ENCODE measurements at regions not wholly inside any gene's neighbourhood (a gene's known extent, or its start where the extent isn't known, plus 50 kb on each side); places are given as distances from the start of the nearest gene placed in this dataset.

DNA sequence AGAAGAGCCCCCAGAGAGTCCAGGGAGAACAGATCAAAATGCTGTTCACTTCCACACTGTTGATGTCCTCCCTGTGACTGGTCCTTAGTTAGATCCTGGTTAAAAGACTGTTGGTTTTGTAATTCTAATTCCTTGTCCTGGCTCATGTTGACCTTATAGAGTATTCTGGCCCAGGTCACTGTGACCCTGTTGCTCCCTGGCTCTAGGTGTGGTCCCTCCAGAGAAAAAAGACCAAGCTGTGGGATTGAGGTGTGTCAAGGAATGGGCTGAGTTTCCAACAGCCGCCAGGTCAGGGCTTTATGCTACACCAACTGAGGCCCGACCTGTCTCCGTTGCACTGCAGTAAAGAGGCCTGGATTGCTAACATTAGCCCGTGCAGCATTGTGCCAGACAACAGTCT, 241.0 kb upstream of the MSX2 start:
- no peak overlapping the region for H3K4me3 ChIP-seq
- H3K36me3 ChIP-seq, result no peaks in the 10 kb centered on the region
- peaks cover 0 to 45% (median 26%) of the 10 kb centered on the region in 8 donors for H3K9me3 ChIP-seq
- intact Hi-C loops (cut with DNase I; ENCODE audit: low total_unique reads), result no loop called here
- TF ChIP-seq POLR2A (IDR thresholded peaks at IDR 0.05) (no peak), POLR2AphosphoS5 (IDR thresholded peaks at IDR 0.05) (no peak)
- no peak overlapping the region for H3K27ac ChIP-seq
- H3K4me1 ChIP-seq, result no peaks in the 10 kb centered on the region
- WGBS, 5 donors, result 91 to 95% (median 93%) methylated on average over 4 of the region's 4 CpGs
- DNase-seq, result no peak
- peaks cover 0 to 24% (median 0%) of the 10 kb centered on the region in 7 donors for H3K27me3 ChIP-seq (replicated peaks in 1 of 7)

DNA sequence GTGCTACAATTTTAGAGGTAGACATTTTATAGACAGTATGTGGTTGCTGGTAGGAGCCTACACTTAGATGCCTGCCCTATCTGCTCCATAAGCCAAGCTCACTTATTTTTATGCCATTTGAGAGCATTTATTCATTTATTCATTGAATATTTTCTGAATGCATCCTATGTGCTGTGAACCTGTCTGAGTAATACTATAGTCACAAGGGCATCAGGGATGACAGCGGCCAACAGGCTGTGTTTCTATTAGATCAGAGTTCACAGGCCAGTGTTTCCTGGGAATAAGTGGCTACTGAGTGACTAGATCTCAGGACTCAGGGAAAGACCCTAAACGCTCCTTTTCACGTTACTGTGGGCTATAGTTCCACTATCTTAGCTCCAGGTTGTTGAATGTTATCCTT, 235.2 kb upstream of the MSX2 start:
- Histone ChIP-seq H3K27me3 (replicated peaks in 1 of 7) (peaks cover 0 to 4% (median 0%) of the 10 kb centered on the region in 7 donors), H3K4me1 (no peaks in the 10 kb centered on the region), H3K36me3 (no peaks in the 10 kb centered on the region), H3K9me3 (peaks cover 0 to 15% (median 6%) of the 10 kb centered on the region in 8 donors), H3K27ac (no peak overlapping the region), H3K4me3 (no peak overlapping the region)
- WGBS, 5 donors, result 67 to 83% (median 78%) methylated on average over 3 of the region's 3 CpGs
- DNase-seq, result no peak
- TF ChIP-seq POLR2A (IDR thresholded peaks at IDR 0.05) (no peak), POLR2AphosphoS5 (IDR thresholded peaks at IDR 0.05) (no peak)
- TF ChIP-seq, protein P1, sequence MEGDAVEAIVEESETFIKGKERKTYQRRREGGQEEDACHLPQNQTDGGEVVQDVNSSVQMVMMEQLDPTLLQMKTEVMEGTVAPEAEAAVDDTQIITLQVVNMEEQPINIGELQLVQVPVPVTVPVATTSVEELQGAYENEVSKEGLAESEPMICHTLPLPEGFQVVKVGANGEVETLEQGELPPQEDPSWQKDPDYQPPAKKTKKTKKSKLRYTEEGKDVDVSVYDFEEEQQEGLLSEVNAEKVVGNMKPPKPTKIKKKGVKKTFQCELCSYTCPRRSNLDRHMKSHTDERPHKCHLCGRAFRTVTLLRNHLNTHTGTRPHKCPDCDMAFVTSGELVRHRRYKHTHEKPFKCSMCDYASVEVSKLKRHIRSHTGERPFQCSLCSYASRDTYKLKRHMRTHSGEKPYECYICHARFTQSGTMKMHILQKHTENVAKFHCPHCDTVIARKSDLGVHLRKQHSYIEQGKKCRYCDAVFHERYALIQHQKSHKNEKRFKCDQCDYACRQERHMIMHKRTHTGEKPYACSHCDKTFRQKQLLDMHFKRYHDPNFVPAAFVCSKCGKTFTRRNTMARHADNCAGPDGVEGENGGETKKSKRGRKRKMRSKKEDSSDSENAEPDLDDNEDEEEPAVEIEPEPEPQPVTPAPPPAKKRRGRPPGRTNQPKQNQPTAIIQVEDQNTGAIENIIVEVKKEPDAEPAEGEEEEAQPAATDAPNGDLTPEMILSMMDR (IDR thresholded peaks at IDR 0.05 in 8 of 11, conservative IDR thresholded peaks at IDR 0.05 in 3 of 11), result no peak
- intact Hi-C loops (cut with DNase I; ENCODE audit: low total_unique reads), result no loop called here

DNA sequence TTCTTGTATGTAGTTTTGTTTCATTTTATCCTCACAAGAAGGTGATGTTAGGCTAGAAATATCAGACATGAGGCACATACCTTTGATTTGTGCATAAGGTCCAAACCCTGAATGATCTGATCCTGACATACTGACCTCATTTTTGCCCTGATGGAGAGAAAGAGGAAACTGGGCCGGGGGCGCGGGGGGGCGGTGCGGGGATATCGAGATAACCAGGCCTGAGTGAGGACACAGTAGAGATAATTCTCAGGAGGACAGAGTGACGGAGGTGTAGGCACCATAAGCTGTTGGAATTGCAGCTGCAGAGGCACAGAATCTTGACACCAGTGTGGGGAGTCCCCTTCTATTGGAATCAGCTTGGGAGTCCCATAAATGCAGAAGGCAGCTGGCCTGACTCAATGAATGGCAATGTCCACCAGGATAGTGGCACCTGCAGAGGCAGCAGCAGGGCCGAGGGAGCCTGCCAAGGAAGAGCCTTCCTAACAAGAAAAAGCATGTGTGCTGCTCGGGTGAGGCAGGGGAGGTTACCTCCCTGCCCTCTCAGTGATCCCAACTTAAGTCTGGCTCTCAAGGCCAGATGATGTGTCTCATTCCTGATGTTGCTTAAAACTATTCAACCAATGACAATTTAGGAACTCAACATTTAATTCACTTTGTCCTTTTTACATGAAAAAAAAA, 234.3 kb upstream of the MSX2 start:
- H3K4me3 ChIP-seq, result no peak overlapping the region
- intact Hi-C loops (cut with DNase I; ENCODE audit: low total_unique reads), result no loop called here
- no peak for DNase-seq
- no peaks in the 10 kb centered on the region for H3K36me3 ChIP-seq
- peaks cover 0 to 7% (median 0%) of the 10 kb centered on the region in 8 donors for H3K9me3 ChIP-seq
- H3K4me1 ChIP-seq, result no peaks in the 10 kb centered on the region
- WGBS, 5 donors, result 79 to 88% (median 81%) methylated on average over 9 of the region's 9 CpGs
- no peak overlapping the region for H3K27ac ChIP-seq
- TF ChIP-seq POLR2AphosphoS5 (IDR thresholded peaks at IDR 0.05) (no peak), POLR2A (IDR thresholded peaks at IDR 0.05) (no peak)
- TF ChIP-seq, protein P1 (IDR thresholded peaks at IDR 0.05 in 8 of 11, conservative IDR thresholded peaks at IDR 0.05 in 3 of 11), result no peak
- H3K27me3 ChIP-seq (replicated peaks in 1 of 7), result no peaks in the 10 kb centered on the region

DNA sequence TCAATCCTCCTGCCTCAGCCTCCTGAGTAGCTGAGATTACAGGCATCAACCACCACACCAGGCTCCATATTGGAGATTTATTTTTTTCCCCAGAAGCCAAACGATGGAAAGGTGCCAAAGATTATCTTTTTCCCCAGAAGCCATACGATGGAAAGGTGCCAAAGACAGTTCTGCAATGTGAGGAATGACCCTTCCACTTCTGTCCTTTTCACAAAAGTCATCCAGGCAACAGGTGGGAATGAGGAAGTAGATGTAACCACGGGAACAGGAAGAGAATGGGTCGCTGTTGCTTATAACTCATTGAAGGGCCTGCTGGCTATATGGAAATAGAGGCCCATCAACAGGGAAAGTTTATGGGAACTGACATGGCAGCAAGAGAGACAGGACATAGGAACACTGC, 233.7 kb upstream of the MSX2 start:
- H3K36me3 ChIP-seq, result no peaks in the 10 kb centered on the region
- peaks cover 0 to 7% (median 0%) of the 10 kb centered on the region in 8 donors for H3K9me3 ChIP-seq
- TF ChIP-seq POLR2AphosphoS5 (IDR thresholded peaks at IDR 0.05) (no peak), POLR2A (IDR thresholded peaks at IDR 0.05) (no peak)
- H3K4me3 ChIP-seq, result no peak overlapping the region
- 30 to 57% (median 40%) methylated on average over 4 of the region's 4 CpGs for WGBS, 5 donors
- H3K4me1 ChIP-seq, result no peaks in the 10 kb centered on the region
- no peaks in the 10 kb centered on the region for H3K27me3 ChIP-seq (replicated peaks in 1 of 7)
- intact Hi-C loops (cut with DNase I; ENCODE audit: low total_unique reads), result no loop called here
- H3K27ac ChIP-seq, result no peak overlapping the region
- no peak for DNase-seq

DNA sequence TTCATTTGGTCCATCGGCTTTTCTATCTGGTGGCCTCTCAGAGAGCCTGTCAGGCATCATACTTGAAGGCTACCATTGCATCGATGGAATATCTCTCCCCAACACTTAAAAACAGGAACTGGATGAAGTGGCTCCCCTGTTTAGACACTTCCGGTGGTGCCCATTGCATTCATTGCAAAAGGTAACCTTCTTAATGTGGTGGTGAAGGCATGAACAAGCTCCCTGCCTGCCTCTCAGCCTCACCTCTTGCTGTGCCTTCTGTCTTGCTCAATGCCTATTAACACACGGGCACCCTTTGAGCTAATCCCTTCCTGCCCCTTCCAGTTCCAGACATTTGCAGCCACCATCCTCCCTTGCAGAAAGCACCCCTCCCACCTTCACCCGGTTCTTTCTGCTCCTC, 233.1 kb upstream of the MSX2 start:
- intact Hi-C loops (cut with DNase I; ENCODE audit: low total_unique reads), result no loop called here
- Histone ChIP-seq H3K9me3 (peaks cover 0 to 7% (median 0%) of the 10 kb centered on the region in 8 donors), H3K36me3 (no peaks in the 10 kb centered on the region), H3K27me3 (replicated peaks in 1 of 7) (no peaks in the 10 kb centered on the region), H3K4me3 (no peak overlapping the region), H3K4me1 (no peaks in the 10 kb centered on the region), H3K27ac (no peak overlapping the region)
- 34 to 59% (median 54%) methylated on average over 4 to 5 of the region's 5 CpGs for WGBS, 5 donors
- DNase-seq, result no peak
- TF ChIP-seq, protein P1 (IDR thresholded peaks at IDR 0.05 in 8 of 11, conservative IDR thresholded peaks at IDR 0.05 in 3 of 11), result no peak
- TF ChIP-seq POLR2A (IDR thresholded peaks at IDR 0.05) (no peak), POLR2AphosphoS5 (IDR thresholded peaks at IDR 0.05) (no peak)
